WTC11 (cell line): ENCODE measurements at regions not wholly inside any gene's neighbourhood (a gene's known extent, or its start where the extent isn't known, plus 50 kb on each side); places are given as distances from the start of the nearest gene placed in this dataset.

ENCODE experiments used
- ETV6 ChIP-seq: sonication (generic); formaldehyde crosslinking; IDR thresholded peaks from 2 replicates; pipeline ENCODE4 v1.8.1; 2022; ENCODE audit warnings: mild to moderate bottlenecking, missing genetic modification reagents
- FOXJ3 ChIP-seq: sonication (generic); formaldehyde crosslinking; IDR thresholded peaks from 2 replicates; pipeline ENCODE4 v1.9.0; 2021; ENCODE audit warnings: missing genetic modification reagents, mild to moderate bottlenecking, borderline replicate concordance
- SP1 ChIP-seq: sonication (generic); formaldehyde crosslinking; conservative IDR thresholded peaks from 2 replicates; pipeline ENCODE4 v1.8.1; 2022; ENCODE audit warnings: missing genetic modification reagents
- TF ChIP-seq, protein P1 (sequence below): sonication (generic); formaldehyde crosslinking; IDR thresholded peaks from 2 replicates; pipeline ENCODE4 v1.8.1; 2022; ENCODE audit warnings: missing genetic modification reagents, borderline replicate concordance
- TF ChIP-seq, protein P2 (sequence below): fragments of 200-600 bp; IDR thresholded peaks from 2 replicates; pipeline ENCODE4 v1.8.0; 2022; ENCODE audit warnings: antibody characterized with exemption
- TF ChIP-seq, protein P3 (sequence below): sonication (generic); formaldehyde crosslinking; IDR thresholded peaks from 2 replicates; pipeline ENCODE4 v1.8.0; 2022; ENCODE audit warnings: missing genetic modification reagents

DNA sequence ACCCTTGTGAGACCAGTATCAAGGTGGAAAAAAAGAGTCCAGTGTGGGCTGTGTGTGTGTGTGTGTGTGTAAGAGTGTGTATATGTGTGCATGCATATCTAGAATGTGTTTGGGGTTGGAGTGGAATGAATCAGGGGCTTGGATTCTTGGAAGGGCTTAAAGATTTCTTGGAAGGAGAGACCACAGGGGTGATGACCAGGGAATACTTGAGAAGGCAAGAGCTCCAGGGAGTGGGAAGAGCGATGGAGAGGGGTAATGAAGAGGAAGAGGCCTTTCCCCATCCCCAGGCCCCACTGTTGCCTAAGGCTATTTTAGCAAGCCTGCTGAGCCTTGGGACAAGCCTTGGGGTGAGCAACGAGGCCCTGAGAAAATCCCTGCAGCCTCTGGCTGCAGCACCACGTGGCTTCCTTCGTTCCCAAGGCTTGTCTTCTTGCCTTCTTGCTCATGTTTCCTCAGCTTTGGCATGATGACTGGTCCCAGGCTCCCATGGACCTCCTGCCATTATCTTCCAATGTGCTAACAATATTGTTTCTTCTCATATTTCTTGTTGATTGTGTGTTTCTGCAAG lies 663.4 kb downstream of the INHBA start:
- TF ChIP-seq ETV6 (CRISPR knock-in tag): no peak
- TF ChIP-seq, protein P1, sequence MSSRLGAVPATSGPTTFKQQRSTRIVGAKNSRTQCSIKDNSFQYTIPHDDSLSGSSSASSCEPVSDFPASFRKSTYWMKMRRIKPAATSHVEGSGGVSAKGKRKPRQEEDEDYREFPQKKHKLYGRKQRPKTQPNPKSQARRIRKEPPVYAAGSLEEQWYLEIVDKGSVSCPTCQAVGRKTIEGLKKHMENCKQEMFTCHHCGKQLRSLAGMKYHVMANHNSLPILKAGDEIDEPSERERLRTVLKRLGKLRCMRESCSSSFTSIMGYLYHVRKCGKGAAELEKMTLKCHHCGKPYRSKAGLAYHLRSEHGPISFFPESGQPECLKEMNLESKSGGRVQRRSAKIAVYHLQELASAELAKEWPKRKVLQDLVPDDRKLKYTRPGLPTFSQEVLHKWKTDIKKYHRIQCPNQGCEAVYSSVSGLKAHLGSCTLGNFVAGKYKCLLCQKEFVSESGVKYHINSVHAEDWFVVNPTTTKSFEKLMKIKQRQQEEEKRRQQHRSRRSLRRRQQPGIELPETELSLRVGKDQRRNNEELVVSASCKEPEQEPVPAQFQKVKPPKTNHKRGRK (CRISPR knock-in tag): no peak
- TF ChIP-seq, protein P2, sequence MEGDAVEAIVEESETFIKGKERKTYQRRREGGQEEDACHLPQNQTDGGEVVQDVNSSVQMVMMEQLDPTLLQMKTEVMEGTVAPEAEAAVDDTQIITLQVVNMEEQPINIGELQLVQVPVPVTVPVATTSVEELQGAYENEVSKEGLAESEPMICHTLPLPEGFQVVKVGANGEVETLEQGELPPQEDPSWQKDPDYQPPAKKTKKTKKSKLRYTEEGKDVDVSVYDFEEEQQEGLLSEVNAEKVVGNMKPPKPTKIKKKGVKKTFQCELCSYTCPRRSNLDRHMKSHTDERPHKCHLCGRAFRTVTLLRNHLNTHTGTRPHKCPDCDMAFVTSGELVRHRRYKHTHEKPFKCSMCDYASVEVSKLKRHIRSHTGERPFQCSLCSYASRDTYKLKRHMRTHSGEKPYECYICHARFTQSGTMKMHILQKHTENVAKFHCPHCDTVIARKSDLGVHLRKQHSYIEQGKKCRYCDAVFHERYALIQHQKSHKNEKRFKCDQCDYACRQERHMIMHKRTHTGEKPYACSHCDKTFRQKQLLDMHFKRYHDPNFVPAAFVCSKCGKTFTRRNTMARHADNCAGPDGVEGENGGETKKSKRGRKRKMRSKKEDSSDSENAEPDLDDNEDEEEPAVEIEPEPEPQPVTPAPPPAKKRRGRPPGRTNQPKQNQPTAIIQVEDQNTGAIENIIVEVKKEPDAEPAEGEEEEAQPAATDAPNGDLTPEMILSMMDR: no peak
- no peak for TF ChIP-seq SP1
- TF ChIP-seq, protein P3, sequence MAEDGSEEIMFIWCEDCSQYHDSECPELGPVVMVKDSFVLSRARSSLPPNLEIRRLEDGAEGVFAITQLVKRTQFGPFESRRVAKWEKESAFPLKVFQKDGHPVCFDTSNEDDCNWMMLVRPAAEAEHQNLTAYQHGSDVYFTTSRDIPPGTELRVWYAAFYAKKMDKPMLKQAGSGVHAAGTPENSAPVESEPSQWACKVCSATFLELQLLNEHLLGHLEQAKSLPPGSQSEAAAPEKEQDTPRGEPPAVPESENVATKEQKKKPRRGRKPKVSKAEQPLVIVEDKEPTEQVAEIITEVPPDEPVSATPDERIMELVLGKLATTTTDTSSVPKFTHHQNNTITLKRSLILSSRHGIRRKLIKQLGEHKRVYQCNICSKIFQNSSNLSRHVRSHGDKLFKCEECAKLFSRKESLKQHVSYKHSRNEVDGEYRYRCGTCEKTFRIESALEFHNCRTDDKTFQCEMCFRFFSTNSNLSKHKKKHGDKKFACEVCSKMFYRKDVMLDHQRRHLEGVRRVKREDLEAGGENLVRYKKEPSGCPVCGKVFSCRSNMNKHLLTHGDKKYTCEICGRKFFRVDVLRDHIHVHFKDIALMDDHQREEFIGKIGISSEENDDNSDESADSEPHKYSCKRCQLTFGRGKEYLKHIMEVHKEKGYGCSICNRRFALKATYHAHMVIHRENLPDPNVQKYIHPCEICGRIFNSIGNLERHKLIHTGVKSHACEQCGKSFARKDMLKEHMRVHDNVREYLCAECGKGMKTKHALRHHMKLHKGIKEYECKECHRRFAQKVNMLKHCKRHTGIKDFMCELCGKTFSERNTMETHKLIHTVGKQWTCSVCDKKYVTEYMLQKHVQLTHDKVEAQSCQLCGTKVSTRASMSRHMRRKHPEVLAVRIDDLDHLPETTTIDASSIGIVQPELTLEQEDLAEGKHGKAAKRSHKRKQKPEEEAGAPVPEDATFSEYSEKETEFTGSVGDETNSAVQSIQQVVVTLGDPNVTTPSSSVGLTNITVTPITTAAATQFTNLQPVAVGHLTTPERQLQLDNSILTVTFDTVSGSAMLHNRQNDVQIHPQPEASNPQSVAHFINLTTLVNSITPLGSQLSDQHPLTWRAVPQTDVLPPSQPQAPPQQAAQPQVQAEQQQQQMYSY (CRISPR knock-in tag): no peak
- no peak for TF ChIP-seq FOXJ3
